GM12875 (cell line): ENCODE measurements at regions not wholly inside any gene's neighbourhood (a gene's known extent, or its start where the extent isn't known, plus 50 kb on each side); places are given as distances from the start of the nearest gene placed in this dataset.

ENCODE experiments used
- H3K4me3 ChIP-seq: one replicate; pipeline ENCODE4 v1.5.1; 2011; ENCODE audit warnings: low read depth, low read length, control low read depth
- CTCF ChIP-seq: IDR thresholded peaks from 2 replicates; pipeline ENCODE4 v1.5.1; 2011; ENCODE audit warnings: low read depth, mild to moderate bottlenecking, control low read depth, inconsistent platforms, low read length, moderate library complexity, borderline replicate concordance; ENCODE audit not compliant: insufficient read depth

GRCh38 chrX:84715315-84715714 lies 213.1 kb upstream of the HDX start:
- H3K4me3 ChIP-seq: no peak overlapping the region
- TF ChIP-seq CTCF: no peak

GRCh38 chrX:84717343-84717742 lies 215.1 kb upstream of the HDX start:
- no peak overlapping the region for H3K4me3 ChIP-seq
- TF ChIP-seq CTCF: no peak

- H3K4me3 ChIP-seq: no peak overlapping the region
- TF ChIP-seq CTCF: no peak
These were observed 219.2 kb upstream of the HDX start for GRCh38 chrX:84721416-84721815.

GRCh38 chrX:84724576-84724975 lies 222.3 kb upstream of the HDX start:
- no peak overlapping the region for H3K4me3 ChIP-seq
- TF ChIP-seq CTCF: no peak

GRCh38 chrX:84729408-84729807 lies 227.2 kb upstream of the HDX start:
- H3K4me3 ChIP-seq: no peak overlapping the region
- TF ChIP-seq CTCF: no peak

GRCh38 chrX:84729809-84730208 lies 227.6 kb upstream of the HDX start:
- no peak overlapping the region for H3K4me3 ChIP-seq
- peak; percentile 80 for TF ChIP-seq CTCF

GRCh38 chrX:84735025-84735424 lies 232.8 kb upstream of the HDX start:
- TF ChIP-seq CTCF: no peak
- no peak overlapping the region for H3K4me3 ChIP-seq
